ENCODE measurements at regions not wholly inside any gene's neighbourhood (a gene's known extent, or its start where the extent isn't known, plus 50 kb on each side); places are given as distances from the start of the nearest gene placed in this dataset.
A peak's percentile ranks its signal among the peaks of the same experiment; 100 is the strongest.

DNA sequence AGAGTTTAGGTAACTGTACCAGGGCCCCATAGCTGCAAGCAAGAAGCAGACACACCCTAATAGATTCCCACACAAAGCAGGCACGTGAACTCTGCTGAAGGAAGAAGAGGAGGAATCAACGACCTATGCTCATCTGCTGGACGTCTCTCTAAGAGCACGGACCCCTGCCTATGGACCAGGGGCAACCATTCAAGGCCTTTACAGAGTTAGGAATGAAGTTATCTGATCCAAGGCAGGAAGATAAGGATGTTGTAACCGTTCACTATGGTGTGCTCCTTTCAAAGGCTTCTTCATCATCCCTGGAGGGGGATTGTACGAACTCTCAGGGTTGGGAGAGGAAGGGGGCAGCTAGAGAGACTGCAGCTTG lies 141.6 kb upstream of the PARP11 start:
- Histone ChIP-seq H3K4me1 (replicated peaks in 1 of 2) (peaks cover 15 to 20% of the 10 kb centered on the region in 2 donors), H3K4me3 (no peak overlapping the region), H3K36me3 (replicated peaks in 1 of 2) (no peaks in the 10 kb centered on the region), H3K27ac (peak overlapping the region in 4 of 5 donors; percentile 39 to 83 (median 62)), H3K27me3 (no peaks in the 10 kb centered on the region), H3K9me3 (replicated peaks in 1 of 3) (no peaks in the 10 kb centered on the region)
- intact Hi-C loops (cut with DNase I), result no loop called here
- no peak for TF ChIP-seq POLR2A (IDR thresholded peaks at IDR 0.05)
- TF ChIP-seq, protein P1, sequence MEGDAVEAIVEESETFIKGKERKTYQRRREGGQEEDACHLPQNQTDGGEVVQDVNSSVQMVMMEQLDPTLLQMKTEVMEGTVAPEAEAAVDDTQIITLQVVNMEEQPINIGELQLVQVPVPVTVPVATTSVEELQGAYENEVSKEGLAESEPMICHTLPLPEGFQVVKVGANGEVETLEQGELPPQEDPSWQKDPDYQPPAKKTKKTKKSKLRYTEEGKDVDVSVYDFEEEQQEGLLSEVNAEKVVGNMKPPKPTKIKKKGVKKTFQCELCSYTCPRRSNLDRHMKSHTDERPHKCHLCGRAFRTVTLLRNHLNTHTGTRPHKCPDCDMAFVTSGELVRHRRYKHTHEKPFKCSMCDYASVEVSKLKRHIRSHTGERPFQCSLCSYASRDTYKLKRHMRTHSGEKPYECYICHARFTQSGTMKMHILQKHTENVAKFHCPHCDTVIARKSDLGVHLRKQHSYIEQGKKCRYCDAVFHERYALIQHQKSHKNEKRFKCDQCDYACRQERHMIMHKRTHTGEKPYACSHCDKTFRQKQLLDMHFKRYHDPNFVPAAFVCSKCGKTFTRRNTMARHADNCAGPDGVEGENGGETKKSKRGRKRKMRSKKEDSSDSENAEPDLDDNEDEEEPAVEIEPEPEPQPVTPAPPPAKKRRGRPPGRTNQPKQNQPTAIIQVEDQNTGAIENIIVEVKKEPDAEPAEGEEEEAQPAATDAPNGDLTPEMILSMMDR (IDR thresholded peaks at IDR 0.05), result no peak
- 12 to 59% (median 43%) methylated on average over 5 to 6 of the region's 6 CpGs for WGBS, 4 donors
- peak in 1 of 7 donors; percentile 17 for DNase-seq

DNA sequence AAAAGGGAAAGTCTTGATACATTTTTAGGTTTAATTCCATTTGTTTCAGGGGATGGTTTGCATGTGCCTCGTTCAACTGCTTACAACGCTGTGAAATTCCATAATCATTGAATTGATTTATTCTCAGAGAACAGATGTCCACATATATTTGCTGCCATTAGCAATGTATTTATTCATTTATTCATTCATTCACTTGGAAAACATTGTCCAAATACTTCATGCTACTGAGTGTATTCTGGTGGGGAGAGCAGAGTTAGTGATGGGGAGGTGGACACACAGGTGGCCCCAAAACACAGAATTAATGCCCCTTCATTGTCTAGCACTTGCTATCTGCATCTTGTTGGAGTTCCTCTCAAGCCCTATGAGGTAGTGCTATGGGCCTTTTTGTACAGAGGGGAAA lies 141.2 kb upstream of the PARP11 start:
- Histone ChIP-seq H3K4me3 (no peak overlapping the region), H3K9me3 (replicated peaks in 1 of 3) (no peaks in the 10 kb centered on the region), H3K27me3 (no peaks in the 10 kb centered on the region), H3K36me3 (replicated peaks in 1 of 2) (no peaks in the 10 kb centered on the region), H3K4me1 (replicated peaks in 1 of 2) (peaks cover 15 to 20% of the 10 kb centered on the region in 2 donors), H3K27ac (peak overlapping the region in 3 of 5 donors; percentile 58 to 83 (median 65))
- intact Hi-C loops (cut with DNase I), result no loop called here
- WGBS, 4 donors, result 92 to 98% (median 95%) methylated on average over 2 of the region's 2 CpGs
- TF ChIP-seq POLR2A (IDR thresholded peaks at IDR 0.05), result no peak
- DNase-seq, result no peak

DNA sequence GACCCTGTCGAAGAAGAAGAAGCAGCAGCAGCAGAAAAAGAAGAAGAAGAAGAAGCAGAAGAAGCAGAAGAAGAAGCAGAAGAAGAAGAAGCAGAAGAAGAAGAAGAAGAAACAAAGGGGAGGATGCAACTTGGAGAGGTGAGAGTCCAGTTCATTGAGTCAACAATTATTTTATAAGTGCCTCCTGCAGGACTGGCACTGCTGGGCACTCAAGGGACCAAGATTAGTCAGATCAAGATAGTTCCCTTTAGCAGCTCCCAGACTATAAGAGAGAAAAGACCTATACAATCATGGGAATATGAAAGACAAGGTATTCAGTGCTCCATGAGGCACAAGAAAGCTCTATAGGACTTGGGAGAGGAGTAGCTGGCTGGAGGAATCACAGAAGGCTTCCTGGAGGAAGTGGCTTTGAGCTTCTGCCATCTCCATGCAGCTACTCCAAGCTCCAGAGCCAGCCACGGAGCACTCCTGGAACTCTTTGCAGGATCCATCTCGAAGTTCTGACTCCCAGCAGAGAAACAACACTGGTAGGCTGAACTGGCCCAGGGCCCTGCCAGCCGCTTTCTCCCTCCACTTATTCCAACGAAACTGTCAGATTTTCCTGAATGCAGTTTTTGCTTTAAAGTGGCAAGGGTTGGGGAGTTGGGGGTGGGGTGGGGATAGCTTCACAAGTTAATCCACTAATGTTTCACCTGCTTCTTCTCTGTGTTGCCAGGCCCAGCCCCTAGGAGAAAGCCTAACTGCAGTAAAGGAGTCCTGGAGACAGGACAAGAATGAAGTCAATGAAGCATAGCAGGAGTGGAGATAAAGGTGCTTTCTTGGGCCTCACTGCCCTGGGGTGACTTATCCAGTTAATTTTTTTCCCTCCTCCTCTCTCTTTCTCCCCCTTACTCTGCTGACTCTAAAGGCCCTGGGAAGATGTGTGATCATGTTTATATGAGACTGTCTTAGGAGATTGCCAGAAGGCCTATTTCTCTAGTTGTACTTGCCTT lies 140.1 kb upstream of the PARP11 start:
- intact Hi-C loops (cut with DNase I), result no loop called here
- Histone ChIP-seq H3K4me3 (no peak overlapping the region), H3K9me3 (replicated peaks in 1 of 3) (no peaks in the 10 kb centered on the region), H3K36me3 (replicated peaks in 1 of 2) (no peaks in the 10 kb centered on the region), H3K4me1 (replicated peaks in 1 of 2) (peaks cover 15 to 20% of the 10 kb centered on the region in 2 donors), H3K27ac (no peak overlapping the region), H3K27me3 (no peaks in the 10 kb centered on the region)
- no peak for TF ChIP-seq POLR2A (IDR thresholded peaks at IDR 0.05)
- TF ChIP-seq, protein P1 (IDR thresholded peaks at IDR 0.05), result no peak
- DNase-seq, result no peak
- 86 to 90% (median 89%) methylated on average over 1 to 5 of the region's 5 CpGs for whole genome bisulfite sequencing, 4 donors

DNA sequence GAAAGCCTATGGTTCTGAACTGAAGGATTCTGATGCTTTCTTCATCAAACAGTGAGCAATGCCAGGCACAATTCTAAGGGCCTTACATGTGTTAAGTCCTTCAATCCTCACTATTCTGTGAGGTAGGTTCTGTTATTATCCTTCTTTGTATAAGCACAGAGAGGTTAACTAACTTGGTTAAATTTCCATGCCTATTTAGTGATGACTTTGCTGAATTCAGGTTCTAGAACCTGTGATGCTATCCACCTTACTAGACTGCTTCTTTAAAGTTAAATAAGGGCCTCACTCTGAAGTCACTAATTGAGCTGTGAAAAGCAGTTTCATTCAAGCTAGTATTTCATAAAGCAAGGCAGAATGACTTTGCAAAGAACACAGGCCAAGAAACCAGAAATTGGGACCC lies 138.9 kb upstream of the PARP11 start:
- Histone ChIP-seq H3K27me3 (no peaks in the 10 kb centered on the region), H3K4me1 (replicated peaks in 1 of 2) (peaks cover 15 to 20% of the 10 kb centered on the region in 2 donors), H3K27ac (no peak overlapping the region), H3K36me3 (replicated peaks in 1 of 2) (no peaks in the 10 kb centered on the region), H3K4me3 (no peak overlapping the region), H3K9me3 (replicated peaks in 1 of 3) (no peaks in the 10 kb centered on the region)
- DNase-seq, result no peak
- intact Hi-C loops (cut with DNase I), result no loop called here
- no peak for TF ChIP-seq POLR2A (IDR thresholded peaks at IDR 0.05)
- TF ChIP-seq, protein P1 (IDR thresholded peaks at IDR 0.05), result no peak
